Mucosa of gallbladder (tissue), 1 donor: ENCODE measurements at regions not wholly inside any gene's neighbourhood (a gene's known extent, or its start where the extent isn't known, plus 50 kb on each side); places are given as distances from the start of the nearest gene placed in this dataset.
"Not testable (repeated sequence)": the region's sequence is repeated elsewhere in the genome, so short reads cannot be mapped to it uniquely, and the experiment has no call there.

ENCODE experiments used
- DNase-seq: peaks from one replicate; pipeline ENCODE4 v3.0.0-alpha.2; 2020; ENCODE audit warnings: low spot score
- donor health status: DM: no; HTN: no; CAD: no.

DNA sequence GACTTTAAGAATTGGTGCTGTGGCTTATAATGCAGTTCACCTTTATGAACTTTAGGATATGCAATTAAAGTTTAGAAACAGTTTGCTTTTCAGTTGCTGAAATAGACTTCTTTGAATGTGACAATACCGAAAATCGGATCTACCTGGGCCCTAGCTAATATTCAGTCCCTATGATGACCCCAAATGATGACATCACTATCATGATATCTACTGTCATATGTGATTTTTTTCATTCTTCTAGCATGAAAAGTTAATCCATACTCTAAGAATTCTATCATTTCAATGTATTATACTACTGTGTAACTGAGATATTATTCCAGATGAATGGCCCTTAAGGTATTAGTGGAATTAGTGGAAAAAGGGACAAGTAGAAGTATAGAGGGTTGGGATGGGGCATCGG lies 487.2 kb upstream of the TUSC1 start:
- DNase-seq = no peak

DNA sequence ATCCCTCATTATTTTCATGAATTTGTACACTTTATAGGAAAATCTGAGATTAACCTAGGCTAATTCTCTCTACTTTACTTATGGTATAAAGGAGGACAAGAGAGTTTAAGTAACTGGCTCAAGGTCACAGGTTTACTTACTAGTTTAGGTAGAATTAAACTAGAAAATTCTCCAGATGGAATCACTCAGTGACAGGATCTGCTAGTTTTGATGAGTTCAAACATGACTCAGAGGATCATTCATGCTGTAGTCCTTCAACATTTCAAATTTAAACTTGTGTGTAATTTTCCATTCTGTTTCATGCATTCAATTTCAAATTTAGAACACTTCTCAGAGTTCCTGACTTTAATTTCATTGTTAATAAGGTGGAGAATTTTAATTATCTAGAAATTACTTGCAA lies 485.7 kb upstream of the TUSC1 start:
- no peak for DNase-seq

DNA sequence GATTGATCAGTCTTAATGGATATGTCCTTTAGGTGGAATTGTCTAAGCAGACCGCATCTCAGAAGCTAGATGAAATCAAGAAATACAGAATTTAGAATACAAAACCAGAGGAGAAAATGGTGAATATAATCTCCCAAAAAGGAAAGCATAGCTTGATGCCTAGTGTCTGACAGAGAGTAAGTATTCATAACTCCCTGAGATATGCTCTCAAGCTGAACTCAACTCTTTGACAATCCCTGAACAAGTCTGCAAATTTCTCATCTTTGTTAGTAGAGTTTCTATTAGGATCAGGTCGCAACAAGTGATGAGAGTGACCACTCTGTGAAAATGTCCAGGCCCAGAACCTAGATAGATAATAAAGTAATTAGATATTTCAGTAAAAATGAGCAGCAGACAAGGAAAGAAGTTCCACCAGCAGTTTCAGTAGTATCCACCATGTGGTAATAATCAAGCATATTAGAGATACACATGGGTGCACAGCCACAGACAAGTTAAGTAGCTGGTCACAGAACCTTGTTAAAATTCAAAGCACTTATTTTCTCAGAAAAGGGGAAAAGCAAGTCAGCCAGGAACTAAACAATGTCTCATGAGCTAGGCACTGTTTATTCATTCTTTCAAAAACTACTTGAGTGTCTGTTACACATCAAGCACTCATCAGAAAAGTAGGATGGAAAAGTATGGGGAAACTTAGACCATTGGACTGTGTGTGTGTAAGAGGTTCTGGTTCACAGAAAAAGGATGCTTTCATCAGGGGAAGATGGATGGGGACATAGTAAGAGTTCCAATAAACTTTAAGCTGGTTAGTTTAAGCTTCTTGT lies 481.5 kb upstream of the TUSC1 start:
- no peak for DNase-seq

DNA sequence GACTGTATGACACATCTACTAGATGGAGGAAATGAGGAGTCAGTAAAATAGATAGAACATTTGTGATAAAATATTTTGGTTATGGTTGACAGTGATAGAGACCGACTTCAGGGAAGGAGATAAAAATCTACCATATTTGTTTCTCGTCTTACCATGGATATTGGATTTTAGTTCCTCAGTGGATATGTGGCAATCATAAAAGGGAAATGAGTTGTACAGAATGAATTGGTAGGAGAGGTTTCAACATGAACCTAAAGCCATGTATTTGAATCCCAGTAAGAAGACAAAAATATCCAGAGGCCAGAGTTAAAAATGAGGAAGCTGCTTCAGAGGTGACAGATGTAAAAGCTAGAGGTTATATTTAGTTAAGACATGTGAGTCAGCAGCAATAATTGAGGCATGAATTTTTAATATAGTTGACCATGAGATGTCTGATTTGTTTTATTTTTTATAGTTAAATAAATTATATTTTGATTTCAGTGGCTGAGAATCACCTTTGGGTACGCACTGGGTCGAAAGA lies 480.4 kb upstream of the TUSC1 start:
- no peak for DNase-seq

DNA sequence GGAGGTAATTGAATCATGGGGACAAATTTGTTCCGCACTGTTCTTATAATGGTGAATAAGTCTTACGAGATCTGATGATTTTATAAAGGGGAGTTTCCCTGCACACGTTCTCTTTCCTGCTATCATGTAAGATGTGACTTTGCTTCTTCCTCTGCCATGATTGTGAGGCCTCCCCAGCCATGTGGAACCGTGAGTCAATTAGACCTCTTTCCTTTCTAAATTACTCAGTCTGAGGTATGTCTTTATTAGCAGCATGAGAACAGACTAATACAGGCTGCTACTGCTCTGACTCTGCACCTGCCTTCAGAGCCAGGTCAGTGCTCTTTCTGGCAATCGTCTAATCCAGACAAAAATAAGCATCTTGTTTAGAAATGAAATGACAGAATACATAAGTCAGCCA lies 479.2 kb upstream of the TUSC1 start:
- no peak for DNase-seq

DNA sequence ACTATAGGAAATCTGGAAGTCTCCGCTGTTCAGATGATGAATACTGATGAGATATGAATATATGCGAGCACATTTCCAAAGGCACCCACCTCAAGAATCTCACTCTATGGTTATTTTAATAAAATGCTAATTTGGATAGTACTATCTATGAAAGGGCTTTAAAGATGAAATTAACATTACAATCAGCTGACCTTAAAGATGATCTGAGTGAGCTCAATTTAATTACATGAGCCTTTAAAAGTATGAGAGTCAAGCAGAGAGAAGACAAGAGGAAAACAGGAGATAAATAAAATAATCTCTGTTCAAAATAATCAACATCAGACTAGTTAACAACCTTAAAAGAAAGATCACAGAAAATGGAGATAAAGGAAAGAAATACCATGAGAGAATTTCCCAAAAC lies 474.1 kb upstream of the TUSC1 start:
- no peak for DNase-seq

DNA sequence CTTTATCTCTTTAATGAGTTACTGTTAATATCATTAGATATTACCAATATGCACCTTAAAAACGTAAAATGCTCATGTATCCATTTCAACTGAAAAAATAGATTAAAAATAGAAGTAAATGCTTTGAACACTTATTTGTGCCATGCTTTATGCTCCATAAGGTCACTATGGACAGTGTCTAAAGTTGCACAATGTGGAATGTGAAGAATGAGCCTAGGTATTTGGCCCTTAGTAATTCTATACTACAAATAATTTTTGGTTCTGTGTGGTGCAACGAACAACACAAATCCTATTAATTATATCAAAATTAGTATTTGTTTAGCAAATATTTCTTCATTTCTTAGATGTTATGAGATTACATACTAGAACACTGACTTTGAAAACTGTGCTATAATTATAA lies 469.9 kb upstream of the TUSC1 start:
- no peak for DNase-seq

DNA sequence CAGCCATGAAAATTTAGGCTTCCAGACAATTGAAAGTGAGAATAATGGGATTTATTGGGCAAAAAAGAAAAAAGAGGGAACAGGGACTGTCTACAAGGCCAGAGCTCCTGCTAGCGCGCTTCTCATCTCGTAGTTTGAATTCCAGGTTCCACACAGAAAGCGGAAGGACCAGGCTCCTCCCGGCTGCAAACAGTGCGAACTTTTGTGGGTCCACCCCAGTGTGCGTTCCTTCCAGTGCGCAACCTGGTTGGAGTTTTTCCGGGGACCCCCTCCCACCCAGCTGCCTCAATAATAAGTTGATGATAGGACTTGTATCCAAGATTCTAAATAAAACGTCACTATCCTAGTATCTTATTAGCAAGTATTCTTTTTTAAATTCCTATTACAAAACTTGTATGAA lies 467.7 kb upstream of the TUSC1 start:
- no peak for DNase-seq

DNA sequence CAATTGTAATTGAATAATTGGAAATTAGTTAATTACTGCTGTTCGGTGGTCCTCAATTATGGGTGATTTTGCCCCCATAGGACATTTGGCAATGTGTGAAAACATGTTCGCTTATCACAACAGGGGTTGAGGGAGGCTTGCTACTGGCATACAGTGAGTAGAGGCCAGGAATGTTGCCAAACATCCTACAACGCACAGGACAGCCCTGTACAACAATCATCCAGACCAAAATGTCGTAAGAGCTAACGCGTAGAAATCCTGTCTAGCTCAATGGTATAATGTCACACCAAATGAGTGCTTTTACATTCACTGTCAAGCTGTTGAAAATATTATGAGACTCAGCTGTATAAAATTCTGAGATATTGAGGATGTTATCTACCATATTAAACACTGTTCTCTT lies 464.4 kb upstream of the TUSC1 start:
- no peak for DNase-seq

DNA sequence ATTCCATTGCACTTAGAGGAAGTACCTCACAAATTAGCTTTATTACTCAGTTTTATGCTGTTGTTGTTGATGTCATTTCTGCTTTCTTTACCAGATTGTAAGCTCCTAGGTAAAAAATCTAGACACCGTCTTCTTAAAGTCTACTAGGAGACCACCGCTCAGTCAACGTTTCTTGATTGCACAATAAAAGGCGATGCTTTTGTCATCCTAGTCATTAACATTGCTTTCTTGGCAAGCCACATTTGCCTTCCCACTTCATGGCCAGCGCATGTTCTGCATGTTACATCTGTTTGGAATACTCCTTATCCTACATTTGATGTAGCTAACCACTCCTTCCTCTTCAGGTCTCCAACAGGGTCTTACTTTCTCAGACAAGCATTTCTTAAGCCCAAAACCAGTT lies 464.0 kb upstream of the TUSC1 start:
- DNase-seq = no peak

DNA sequence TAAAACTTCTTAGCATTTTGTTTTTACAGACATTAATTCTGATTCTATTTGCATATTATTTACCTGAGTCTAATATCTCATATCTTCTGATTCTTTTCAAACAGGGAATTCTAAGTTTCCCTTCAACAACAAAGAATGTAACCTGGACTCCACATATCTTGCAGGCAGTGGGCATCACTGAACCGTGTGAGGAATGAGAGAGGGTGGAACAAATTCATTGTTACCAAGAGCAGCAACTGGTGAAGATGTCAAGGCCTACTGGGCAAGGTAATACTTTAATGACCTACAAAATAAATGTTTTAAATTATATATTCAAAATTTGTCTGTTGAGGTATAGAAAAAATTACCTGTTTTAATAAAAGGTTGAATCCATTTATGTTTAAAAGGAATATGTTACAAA lies 455.3 kb upstream of the TUSC1 start:
- DNase-seq = no peak

DNA sequence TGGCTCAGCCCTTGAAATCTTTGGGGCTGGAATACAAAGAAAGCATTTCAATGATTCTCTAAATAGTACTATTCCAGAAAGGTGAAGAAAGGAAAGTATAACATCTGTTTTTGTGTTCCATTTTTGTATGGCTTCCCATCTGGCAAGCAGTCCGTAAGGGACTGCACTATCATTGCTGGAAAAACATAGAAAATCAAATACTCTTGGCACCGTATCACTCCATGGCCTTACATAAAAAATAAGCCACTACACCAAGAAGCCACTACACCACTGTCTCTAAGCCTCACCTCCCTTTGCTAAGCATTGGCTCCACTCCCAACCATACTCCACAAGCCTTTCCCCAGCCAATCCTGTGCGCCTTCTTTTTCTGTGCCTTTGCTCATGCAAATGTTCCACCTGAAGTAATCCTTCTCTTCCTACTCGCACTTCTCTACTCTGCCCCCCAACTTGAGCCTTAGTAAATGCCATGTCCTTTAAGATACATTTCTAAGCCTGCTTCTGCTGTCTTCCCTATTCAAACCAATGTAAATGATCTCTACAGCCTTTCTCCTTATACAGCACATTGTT lies 454.6 kb upstream of the TUSC1 start:
- no peak for DNase-seq

DNA sequence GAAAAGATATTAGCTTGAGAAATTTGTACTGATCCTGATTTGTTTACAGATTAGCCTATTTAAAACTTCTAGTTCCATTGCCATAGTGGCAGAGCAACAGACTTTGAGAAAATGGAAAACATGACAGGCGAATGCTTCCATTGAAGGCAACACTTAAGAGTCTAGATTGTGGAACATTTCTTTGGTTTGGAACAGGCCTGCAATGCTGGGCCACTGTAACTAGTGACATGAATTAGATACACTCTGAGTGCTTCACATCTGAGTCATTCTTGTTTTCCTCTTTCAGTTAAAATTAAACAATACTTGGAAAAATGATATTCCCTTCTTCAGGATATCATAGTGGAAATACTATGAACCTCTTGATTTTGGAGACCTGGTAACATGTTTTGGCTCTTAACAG lies 453.6 kb upstream of the TUSC1 start:
- no peak for DNase-seq

DNA sequence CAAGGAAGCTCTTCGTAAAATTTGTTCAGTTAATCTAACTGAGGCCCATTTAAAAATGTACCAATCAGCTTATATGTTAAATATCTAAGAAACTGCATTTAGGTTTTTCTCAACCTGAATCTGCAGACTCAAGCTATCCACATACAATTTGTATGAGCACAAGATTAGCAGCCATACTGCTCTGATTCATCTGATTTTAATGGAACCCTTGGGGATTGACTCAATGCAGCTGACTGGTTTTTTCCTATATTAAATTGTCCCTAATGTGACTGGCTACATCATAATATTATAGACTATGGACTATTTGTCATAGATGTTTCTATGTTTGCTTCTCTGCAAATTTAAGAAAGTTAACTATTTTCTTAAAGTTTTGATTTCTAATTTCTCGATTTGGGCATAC lies 451.0 kb upstream of the TUSC1 start:
- DNase-seq = no peak

DNA sequence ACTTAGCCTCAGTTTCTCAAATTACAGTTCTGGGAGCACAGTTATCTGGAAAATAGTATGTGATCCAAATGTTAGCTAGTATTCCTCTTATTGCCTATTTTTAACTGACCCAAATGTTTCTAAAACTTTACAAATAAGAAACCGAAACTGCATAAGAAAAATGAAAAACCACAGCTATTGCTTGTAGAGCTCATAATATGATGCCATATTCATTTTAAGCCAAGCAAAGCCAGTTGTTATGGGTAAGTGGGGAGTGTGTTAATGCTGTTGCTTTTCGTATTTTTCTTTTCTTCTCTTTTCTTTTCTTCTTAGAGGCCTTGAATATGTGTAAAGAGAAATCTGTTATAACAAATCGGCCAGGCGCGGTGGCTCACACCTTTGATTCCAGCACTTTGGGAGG lies 447.4 kb upstream of the TUSC1 start:
- no peak for DNase-seq

DNA sequence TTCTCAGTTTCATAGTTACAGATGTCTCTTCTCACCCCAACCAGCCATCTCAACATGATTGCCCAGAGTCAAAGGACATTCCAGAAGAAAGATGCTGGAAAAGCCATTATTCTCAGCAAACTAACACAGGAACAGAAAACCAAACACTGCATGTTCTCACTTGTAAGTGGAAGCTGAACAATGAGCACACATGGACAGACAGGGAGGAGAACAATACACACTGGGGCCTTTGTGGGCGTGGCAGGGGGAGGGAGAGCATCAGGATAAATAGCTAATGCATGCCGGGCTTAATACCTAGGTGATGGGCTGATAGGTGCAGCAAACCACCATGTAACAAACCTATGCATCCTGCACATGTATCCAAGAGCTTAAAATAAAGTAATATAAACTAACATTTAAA lies 437.8 kb upstream of the TUSC1 start:
- DNase-seq = not testable (repeated sequence)

DNA sequence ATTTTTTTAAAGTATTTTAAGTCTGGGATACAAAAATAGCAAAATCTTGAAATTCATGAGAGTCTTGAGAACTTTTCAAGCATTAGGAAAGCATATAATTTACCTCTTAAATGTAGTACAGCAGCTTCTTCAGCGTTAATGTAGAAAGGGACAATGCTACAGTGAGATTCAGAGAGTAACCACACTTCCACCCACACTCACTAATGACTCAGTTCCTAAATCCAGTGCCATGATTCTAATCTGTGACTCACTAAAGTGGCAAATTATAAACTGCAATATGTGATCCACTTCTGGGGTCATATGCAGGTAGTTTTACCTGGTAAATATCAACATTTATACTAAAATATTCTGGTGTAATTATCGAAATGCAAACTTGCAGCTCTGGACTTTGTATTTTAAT lies 434.5 kb upstream of the TUSC1 start:
- DNase-seq = no peak

DNA sequence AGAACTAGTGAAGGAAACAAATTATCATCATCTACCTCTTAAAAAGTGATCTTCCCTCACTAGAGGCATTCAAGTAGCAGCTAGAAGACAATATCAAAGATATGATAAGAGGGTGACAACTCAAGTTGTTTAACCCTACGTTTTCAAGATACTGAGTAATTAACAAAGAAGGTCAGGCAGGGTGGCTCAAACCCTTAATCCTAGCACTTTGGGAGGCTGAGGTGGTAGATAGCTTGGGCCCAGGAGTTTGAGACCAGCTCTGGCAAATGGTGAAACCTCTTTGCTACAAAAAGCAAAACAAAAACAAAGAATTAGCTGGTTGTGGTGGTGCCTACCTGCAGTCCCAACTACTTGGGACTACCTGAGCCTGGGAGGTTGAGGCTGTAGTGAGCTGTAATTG lies 408.2 kb upstream of the TUSC1 start:
- DNase-seq = no peak

DNA sequence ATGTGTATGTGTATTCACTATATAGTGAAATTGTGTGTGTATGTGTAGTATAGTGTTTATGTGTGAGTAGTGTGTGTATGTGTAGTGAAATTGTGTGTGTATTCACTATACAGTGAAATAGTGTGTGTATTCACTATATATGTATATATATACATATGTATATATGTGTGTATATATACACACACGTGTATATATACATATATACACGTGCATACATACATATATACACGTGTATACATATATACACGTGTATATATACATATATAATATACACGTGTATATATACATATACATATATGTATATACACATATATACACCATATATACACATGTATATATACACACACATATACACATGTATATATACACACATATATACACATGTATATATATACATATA lies 403.6 kb upstream of the TUSC1 start:
- DNase-seq = no peak

DNA sequence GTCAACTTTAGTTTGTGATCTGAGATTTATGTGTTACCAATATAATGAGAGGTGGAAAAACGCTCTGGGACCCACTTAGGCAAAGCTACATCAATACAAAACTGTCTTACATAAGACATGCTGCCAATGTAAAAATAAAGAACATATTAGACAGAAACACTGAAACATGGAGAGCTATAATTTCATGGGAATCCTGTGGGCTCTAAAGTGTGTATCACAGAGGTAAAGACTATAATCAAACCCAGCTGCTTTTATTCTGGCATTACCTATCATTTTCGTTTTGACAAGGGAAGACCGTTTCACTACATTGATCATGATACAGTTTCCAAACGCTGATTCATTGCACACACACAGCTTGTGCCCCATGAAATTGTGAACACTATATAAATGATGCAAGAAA lies 400.5 kb upstream of the TUSC1 start:
- no peak for DNase-seq

DNA sequence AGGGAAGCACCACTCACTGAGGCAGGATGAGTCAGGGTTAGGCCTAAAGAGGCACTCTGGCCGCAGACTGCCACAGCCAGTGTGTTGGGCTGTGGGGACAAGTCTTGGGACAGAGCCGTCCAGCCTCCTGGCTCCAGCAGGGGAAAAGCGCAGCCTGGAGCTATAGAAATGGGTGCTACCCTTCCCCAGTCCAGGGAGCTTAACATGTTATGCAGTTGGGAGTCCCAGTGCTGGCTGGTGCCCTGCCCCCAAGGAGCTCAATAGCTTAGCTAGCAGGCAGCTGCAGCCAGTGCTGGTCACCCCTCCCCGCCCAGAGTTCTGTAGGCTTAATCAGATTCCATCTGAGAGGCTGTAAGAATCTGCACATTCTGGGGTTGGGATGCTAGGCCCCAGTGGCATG lies 399.6 kb upstream of the TUSC1 start:
- DNase-seq = no peak

DNA sequence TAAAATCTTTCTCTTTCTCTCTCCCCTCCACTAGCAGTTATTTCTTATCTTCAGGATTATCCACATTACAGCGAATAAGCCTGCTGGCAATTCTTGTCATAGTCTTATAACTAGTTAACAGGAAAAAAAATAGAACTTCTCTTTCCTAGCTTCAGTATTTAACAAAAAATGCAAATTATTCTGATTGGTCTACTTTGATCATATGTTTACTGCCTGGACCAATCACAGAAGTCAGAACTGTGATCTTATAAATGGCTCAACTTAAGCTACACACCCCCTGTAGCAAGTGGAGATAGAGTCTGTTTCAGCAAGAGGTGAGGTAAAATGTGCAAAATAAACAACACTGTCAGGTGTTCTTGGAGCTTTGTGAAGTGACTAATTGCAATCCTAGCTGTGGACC lies 389.4 kb upstream of the TUSC1 start:
- DNase-seq = no peak

DNA sequence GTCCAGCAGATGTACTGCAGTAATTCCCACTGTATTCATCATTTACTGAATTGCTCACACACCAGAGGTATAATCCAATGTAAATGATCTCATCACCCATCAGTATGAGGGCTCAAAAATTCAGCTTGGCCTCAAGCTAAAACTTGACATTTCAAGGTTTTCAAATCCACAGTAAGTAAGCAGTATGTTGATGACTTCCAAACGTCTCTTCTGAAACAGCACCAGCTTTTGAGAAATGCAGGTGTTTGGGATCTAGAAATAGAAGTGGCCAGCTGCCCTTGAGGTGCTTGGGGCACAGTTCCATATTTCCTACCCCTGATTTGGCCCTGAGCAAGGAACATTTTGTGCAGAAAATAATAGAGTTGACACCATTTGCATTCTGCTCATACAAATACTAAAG lies 388.0 kb upstream of the TUSC1 start:
- no peak for DNase-seq
